T-cell (primary cell): ENCODE measurements at regions not wholly inside any gene's neighbourhood (a gene's known extent, or its start where the extent isn't known, plus 50 kb on each side); places are given as distances from the start of the nearest gene placed in this dataset.

ENCODE experiments used
- ATAC-seq, 4 experiments: fragments of 200-7000 bp in 3 of 4; fragments of 150-1000 bp in 1 of 4; cut with Tn5 transposase; replicated peaks in 1 of 4; 1 replicate in 3 of 4; 2 replicates in 1 of 4; pipeline ENCODE4 v1.10.0; 2021; ENCODE audit warnings: moderate library complexity in 3 of 4, mild to moderate bottlenecking in 2 of 4, moderate number of reproducible peaks in 1 of 4
- CTCF ChIA-PET, 2 donors: fragments of 300-600 bp; sonication (Branson Sonifier 250); formaldehyde crosslinking; loops; one replicate each; lab custom pipeline; 2022; ENCODE audit warnings: antibody characterized with exemption in 2 of 2; lab: Charles Lee
- POLR2A ChIA-PET, 2 donors: fragments of 300-600 bp; sonication (Branson Sonifier 250); formaldehyde crosslinking; loops; one replicate each; lab custom pipeline; 2022; ENCODE audit warnings: antibody characterized with exemption in 2 of 2; lab: Charles Lee
- DNase-seq, 35 experiments: peaks; one replicate each; pipeline versions ENCODE4 v3.0.0 to v3.0.0-alpha.2; 2013 to 2023
- H3K27ac ChIP-seq: one replicate; pipeline ENCODE4 v1.5.1; 2013; ENCODE audit warnings: low read length
- H3K27me3 ChIP-seq, 2 experiments: replicated peaks in 1 of 2; 1 replicate in 1 of 2; 2 replicates in 1 of 2; pipeline versions ENCODE4 v1.6.1 to v1.7.0; 2013; ENCODE audit warnings: low read length in 1 of 2, mixed read lengths in 1 of 2; ENCODE audit not compliant: control insufficient read depth in 2 of 2, insufficient read depth in 2 of 2; ENCODE audit errors: extremely low read depth in 1 of 2
- H3K36me3 ChIP-seq, 2 donors: 1 replicate in 1 of 2; 2 replicates in 1 of 2; pipeline versions ENCODE4 v1.6.1 to v1.7.0; 2013; ENCODE audit warnings: low read length in 1 of 2; ENCODE audit not compliant: control insufficient read depth in 2 of 2, insufficient read depth in 1 of 2; ENCODE audit errors: extremely low read depth in 1 of 2
- H3K4me1 ChIP-seq, 2 experiments: 1 replicate in 1 of 2; 2 replicates in 1 of 2; pipeline versions ENCODE4 v1.6.1 to v1.7.0; 2013; ENCODE audit warnings: low read length in 2 of 2, mixed read lengths in 1 of 2; ENCODE audit not compliant: insufficient read depth in 2 of 2, control insufficient read depth in 1 of 2; ENCODE audit errors: extremely low read depth in 1 of 2
- H3K4me3 ChIP-seq, 2 donors: 1 replicate in 1 of 2; 2 replicates in 1 of 2; pipeline versions ENCODE4 v1.5.1 to v1.7.0; 2013; ENCODE audit warnings: mild to moderate bottlenecking in 2 of 2, low read length in 1 of 2, moderate library complexity in 1 of 2; ENCODE audit not compliant: control insufficient read depth in 1 of 2; ENCODE audit errors: extremely low read depth in 1 of 2
- H3K9me3 ChIP-seq: 2 replicates; pipeline ENCODE4 v1.7.0; 2013
- H3K27ac Mint-ChIP-seq, 2 donors: one replicate each; pipeline ENCODE4 v1.8.0; 2020 to 2021; ENCODE audit warnings: mild to moderate bottlenecking in 2 of 2, mixed read lengths in 2 of 2
- H3K27me3 Mint-ChIP-seq, 2 donors: one replicate each; pipeline ENCODE4 v1.8.0; 2021 to 2022; ENCODE audit warnings: mixed read lengths in 2 of 2
- H3K36me3 Mint-ChIP-seq: one replicate; pipeline ENCODE4 v1.8.0; 2021; ENCODE audit warnings: mixed read lengths
- H3K4me1 Mint-ChIP-seq, 3 donors: one replicate each; pipeline ENCODE4 v1.8.0; 2020 to 2022; ENCODE audit warnings: mixed read lengths in 3 of 3, mild to moderate bottlenecking in 1 of 3
- H3K4me3 Mint-ChIP-seq, 3 donors: one replicate each; pipeline ENCODE4 v1.8.0; 2020 to 2022; ENCODE audit warnings: mild to moderate bottlenecking in 3 of 3, mixed read lengths in 3 of 3, moderate library complexity in 3 of 3
- H3K9me3 Mint-ChIP-seq, 3 donors: one replicate each; pipeline ENCODE4 v1.8.0; 2020 to 2022; ENCODE audit warnings: mixed read lengths in 3 of 3
- WGBS: methylation state at CpG from one replicate; pipeline ENCODE4 v1.1.5; 2013; ENCODE audit warnings: missing lambda C conversion rate; ENCODE audit not compliant: insufficient coverage; 5-methylcytosine and 5-hydroxymethylcytosine counted together

DNA sequence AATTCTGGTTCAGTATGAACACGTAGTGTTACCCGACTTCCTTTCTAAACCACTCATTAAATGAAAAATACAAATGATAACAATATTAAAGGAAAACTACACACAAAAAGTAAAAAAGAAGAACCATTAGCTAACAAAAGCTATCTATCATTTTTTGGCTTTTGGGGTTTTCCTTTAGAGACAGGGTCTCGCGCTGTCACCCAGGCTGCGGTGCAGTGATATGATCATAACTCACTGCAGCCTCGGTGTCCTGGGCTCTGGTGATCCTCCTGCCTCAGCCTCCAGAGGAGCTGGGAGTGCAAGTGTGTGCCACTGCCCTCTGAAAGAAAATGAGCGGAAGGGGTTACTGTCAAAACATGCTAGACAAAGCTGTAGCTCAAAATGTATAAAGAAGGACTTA is 238.2 kb upstream of the AVPR1A start:
- H3K4me1 ChIP-seq = no peaks in the 10 kb centered on the region
- H3K36me3 ChIP-seq = no peaks in the 10 kb centered on the region
- ATAC-seq (no peak), DNase-seq (no peak)
- WGBS = 82% methylated on average over 5 of the region's 7 CpGs
- H3K27ac ChIP-seq = no peak overlapping the region
- H3K4me3 Mint-ChIP-seq = no peak overlapping the region
- H3K4me1 Mint-ChIP-seq = no peaks in the 10 kb centered on the region
- no peaks in the 10 kb centered on the region for H3K9me3 ChIP-seq
- no peaks in the 10 kb centered on the region for H3K27me3 Mint-ChIP-seq
- ChIA-PET POLR2A (no interaction called here), CTCF (no interaction called here)
- H3K4me3 ChIP-seq = no peak overlapping the region
- no peak overlapping the region for H3K27ac Mint-ChIP-seq
- no peaks in the 10 kb centered on the region for H3K36me3 Mint-ChIP-seq
- H3K9me3 Mint-ChIP-seq = no peaks in the 10 kb centered on the region
- H3K27me3 ChIP-seq = no peaks in the 10 kb centered on the region

DNA sequence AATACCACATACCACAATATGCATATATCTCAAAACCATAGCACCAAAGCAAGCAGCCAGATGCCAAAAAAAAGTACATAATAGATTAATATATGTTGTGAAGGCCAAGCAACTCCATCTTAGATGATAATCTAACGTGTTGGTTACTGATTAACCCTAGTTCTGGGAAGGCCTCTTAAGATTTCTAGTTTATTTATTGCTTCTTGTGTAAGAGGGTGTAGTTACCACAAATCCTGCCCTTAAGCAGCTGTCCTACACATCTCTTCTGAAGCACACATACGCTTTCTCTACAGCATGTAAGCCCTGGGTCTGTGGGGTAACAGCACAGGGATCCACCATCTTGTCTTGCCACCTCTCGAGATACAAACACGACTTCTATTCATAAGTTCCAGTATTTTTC is 236.8 kb upstream of the AVPR1A start:
- Mint-ChIP-seq H3K36me3 (no peaks in the 10 kb centered on the region), H3K4me3 (no peak overlapping the region), H3K4me1 (no peaks in the 10 kb centered on the region), H3K27ac (no peak overlapping the region), H3K9me3 (no peaks in the 10 kb centered on the region), H3K27me3 (no peaks in the 10 kb centered on the region)
- H3K4me3 ChIP-seq = no peak overlapping the region
- CTCF ChIA-PET = no interaction called here
- WGBS = no CpG with 5 or more reads among the region's 4 CpGs
- no peaks in the 10 kb centered on the region for H3K4me1 ChIP-seq
- no peak for ATAC-seq
- DNase-seq = no peak
- H3K27ac ChIP-seq = no peak overlapping the region
- no peaks in the 10 kb centered on the region for H3K9me3 ChIP-seq
- H3K36me3 ChIP-seq = no peaks in the 10 kb centered on the region
- H3K27me3 ChIP-seq = no peaks in the 10 kb centered on the region
- POLR2A ChIA-PET = no interaction called here

DNA sequence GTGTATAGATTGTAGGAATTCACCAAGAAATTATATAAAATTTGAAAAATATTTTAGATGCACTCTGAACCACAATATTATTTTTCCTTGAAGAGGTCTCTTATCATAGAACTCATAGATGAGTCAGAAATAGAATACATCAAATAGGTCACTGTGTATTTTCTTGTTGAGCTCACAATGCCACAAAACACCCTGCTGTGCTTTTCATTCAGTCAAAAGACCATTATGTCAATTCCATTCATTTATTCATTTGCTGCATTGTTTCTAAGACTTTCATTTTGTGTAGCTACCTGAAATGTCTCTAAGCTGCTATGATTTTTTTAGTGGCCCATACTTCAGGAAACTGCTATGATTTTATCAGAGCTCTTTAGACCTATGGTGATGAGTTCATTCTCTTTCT is 231.9 kb upstream of the AVPR1A start:
- Mint-ChIP-seq H3K36me3 (no peaks in the 10 kb centered on the region), H3K27me3 (no peaks in the 10 kb centered on the region), H3K4me1 (no peaks in the 10 kb centered on the region), H3K4me3 (no peak overlapping the region), H3K9me3 (peaks cover 0 to 3% (median 0%) of the 10 kb centered on the region in 3 donors), H3K27ac (no peak overlapping the region)
- no peaks in the 10 kb centered on the region for H3K4me1 ChIP-seq
- peaks cover 0 to 3% of the 10 kb centered on the region in 2 experiments for H3K27me3 ChIP-seq
- DNase-seq (no peak), ATAC-seq (no peak)
- no peak overlapping the region for H3K27ac ChIP-seq
- CTCF ChIA-PET = no interaction called here
- no peaks in the 10 kb centered on the region for H3K9me3 ChIP-seq
- POLR2A ChIA-PET = no interaction called here
- no peak overlapping the region for H3K4me3 ChIP-seq
- H3K36me3 ChIP-seq = no peaks in the 10 kb centered on the region

DNA sequence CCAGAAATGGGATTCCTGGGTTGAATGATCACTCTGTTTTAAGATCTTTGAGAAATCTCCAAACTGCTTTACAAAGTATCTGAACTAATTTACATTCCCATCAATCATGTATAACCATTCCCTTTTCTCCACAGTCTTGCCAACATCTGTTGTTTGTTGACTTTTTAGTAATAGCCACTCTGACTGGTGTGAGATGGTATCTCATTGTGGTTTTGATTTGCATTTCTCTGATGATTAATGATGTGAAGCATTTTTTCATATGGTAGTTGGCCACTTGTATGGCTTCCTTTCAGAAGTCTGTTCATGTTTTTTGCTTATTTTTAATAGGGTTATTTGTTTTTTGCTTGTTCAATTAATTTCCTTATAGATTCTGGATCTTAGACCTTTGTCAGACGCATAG is 211.8 kb upstream of the AVPR1A start:
- ATAC-seq (no peak), DNase-seq (no peak)
- POLR2A ChIA-PET = no interaction called here
- Mint-ChIP-seq H3K27ac (no peak overlapping the region), H3K36me3 (no peaks in the 10 kb centered on the region), H3K4me3 (no peak overlapping the region), H3K9me3 (peaks cover 0 to 12% (median 5%) of the 10 kb centered on the region in 3 donors), H3K4me1 (no peaks in the 10 kb centered on the region), H3K27me3 (no peaks in the 10 kb centered on the region)
- CTCF ChIA-PET = no interaction called here
- H3K27ac ChIP-seq = no peak overlapping the region
- H3K36me3 ChIP-seq = no peaks in the 10 kb centered on the region
- H3K4me1 ChIP-seq = no peaks in the 10 kb centered on the region
- no peaks in the 10 kb centered on the region for H3K27me3 ChIP-seq
- H3K4me3 ChIP-seq = no peak overlapping the region
- no peaks in the 10 kb centered on the region for H3K9me3 ChIP-seq
- no CpG with 5 or more reads among the region's 1 CpG for WGBS

DNA sequence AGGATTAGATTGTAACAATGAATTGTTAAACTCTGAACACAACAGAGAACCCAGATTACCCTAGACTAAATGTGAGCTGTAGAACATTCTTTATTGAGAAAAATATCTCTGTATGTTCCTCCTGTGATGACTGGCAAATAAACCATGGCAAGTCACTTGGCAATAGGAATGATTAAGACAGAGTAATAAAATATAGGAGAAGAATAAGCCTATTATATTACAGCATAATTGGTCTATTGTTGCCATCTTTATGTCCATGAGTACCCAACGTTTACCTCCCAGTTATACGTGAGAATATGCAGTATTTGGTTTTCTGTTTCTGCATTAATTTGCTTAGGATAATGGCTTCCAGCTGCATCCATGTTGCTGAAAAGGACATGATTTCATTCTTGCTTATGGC is 211.2 kb upstream of the AVPR1A start:
- H3K9me3 Mint-ChIP-seq = peaks cover 0 to 12% (median 3%) of the 10 kb centered on the region in 3 donors
- Histone ChIP-seq H3K27me3 (no peaks in the 10 kb centered on the region), H3K9me3 (no peaks in the 10 kb centered on the region), H3K36me3 (no peaks in the 10 kb centered on the region), H3K27ac (no peak overlapping the region), H3K4me1 (no peaks in the 10 kb centered on the region), H3K4me3 (no peak overlapping the region)
- ATAC-seq = no peak
- H3K4me1 Mint-ChIP-seq = no peaks in the 10 kb centered on the region
- no peaks in the 10 kb centered on the region for H3K27me3 Mint-ChIP-seq
- ChIA-PET CTCF (no interaction called here), POLR2A (no interaction called here)
- no peak overlapping the region for H3K27ac Mint-ChIP-seq
- no peak for DNase-seq
- no peak overlapping the region for H3K4me3 Mint-ChIP-seq
- no peaks in the 10 kb centered on the region for H3K36me3 Mint-ChIP-seq
- no CpG with 5 or more reads among the region's 2 CpGs for WGBS

DNA sequence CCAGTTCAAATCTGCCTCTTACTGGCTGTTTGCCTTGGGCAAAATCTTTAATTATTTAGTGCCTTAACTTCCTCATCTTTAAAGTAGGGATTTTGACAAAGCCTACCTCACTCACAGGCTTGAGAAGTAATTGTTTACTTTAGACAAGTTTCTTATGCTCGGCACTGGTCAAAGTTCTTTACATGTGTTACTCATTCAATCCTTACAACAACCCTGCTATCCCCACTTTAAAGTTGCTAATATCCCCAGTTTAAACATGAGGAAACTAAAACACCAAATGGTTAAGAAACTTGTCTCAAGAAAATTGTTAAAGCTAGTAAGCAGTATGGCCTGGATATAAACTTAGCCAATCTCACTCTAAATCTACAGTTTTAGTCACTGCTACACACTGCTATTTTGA is 204.0 kb upstream of the AVPR1A start:
- Histone ChIP-seq H3K27ac (no peak overlapping the region), H3K36me3 (no peaks in the 10 kb centered on the region), H3K27me3 (no peaks in the 10 kb centered on the region), H3K9me3 (no peaks in the 10 kb centered on the region), H3K4me3 (no peak overlapping the region), H3K4me1 (no peaks in the 10 kb centered on the region)
- DNase-seq (no peak), ATAC-seq (no peak)
- no peaks in the 10 kb centered on the region for H3K4me1 Mint-ChIP-seq
- H3K27me3 Mint-ChIP-seq = no peaks in the 10 kb centered on the region
- CTCF ChIA-PET = no interaction called here
- no peaks in the 10 kb centered on the region for H3K36me3 Mint-ChIP-seq
- no CpG with 5 or more reads among the region's 1 CpG for WGBS
- no peak overlapping the region for H3K27ac Mint-ChIP-seq
- H3K4me3 Mint-ChIP-seq = no peak overlapping the region
- POLR2A ChIA-PET = no interaction called here
- peaks cover 0 to 3% (median 0%) of the 10 kb centered on the region in 3 donors for H3K9me3 Mint-ChIP-seq

DNA sequence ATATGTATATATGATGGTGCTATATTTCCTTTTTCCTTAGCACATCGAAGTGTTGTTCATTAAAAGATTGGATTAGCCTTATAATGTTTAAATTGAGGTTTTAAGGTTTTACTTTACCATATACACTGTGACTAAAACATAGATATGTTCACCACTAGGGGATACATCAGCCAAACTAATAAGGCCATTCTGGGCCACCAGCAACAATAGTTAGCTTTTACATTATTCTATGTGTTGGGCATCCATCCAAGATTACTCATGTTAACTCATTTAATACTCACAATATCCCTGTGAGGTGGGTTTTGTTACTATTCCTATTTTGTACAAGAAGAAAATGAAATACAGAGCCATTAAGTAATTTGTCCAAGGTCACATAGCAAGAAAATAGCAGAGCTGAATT is 202.6 kb upstream of the AVPR1A start:
- no peaks in the 10 kb centered on the region for H3K4me1 Mint-ChIP-seq
- no peak overlapping the region for H3K4me3 Mint-ChIP-seq
- H3K9me3 Mint-ChIP-seq = peaks cover 0 to 3% (median 0%) of the 10 kb centered on the region in 3 donors
- POLR2A ChIA-PET = interaction anchor here in 1 of 2 donors (0.8 kb wide), 1 partner anchor 18 kb away, joined by 7 read pairs; no protein-coding TSS in a partner anchor
- no peaks in the 10 kb centered on the region for H3K27me3 Mint-ChIP-seq
- no peaks in the 10 kb centered on the region for H3K36me3 Mint-ChIP-seq
- DNase-seq (no peak), ATAC-seq (no peak)
- Histone ChIP-seq H3K9me3 (no peaks in the 10 kb centered on the region), H3K27ac (no peak overlapping the region), H3K27me3 (no peaks in the 10 kb centered on the region), H3K4me1 (no peaks in the 10 kb centered on the region), H3K4me3 (no peak overlapping the region), H3K36me3 (no peaks in the 10 kb centered on the region)
- CTCF ChIA-PET = interaction anchor here in 1 of 2 donors (0.6 kb wide), 1 partner anchor 517 kb away, joined by 5 read pairs; no protein-coding TSS in a partner anchor
- no peak overlapping the region for H3K27ac Mint-ChIP-seq
- WGBS = no CpG with 5 or more reads among the region's 1 CpG
